IMR-90 (cell line): ENCODE measurements at regions not wholly inside any gene's neighbourhood (a gene's known extent, or its start where the extent isn't known, plus 50 kb on each side); places are given as distances from the start of the nearest gene placed in this dataset.

Experiments used
- ATAC-seq: fragments of 200-7000 bp; cut with Tn5 transposase; 2 replicates; pipeline ENCODE4 v1.9.1; 2020; ENCODE audit warnings: low read depth, mild to moderate bottlenecking, moderate library complexity
- BruUV-seq: library from RNA; stranded (reverse); fragments of 400-500 nt; replicated peaks from 2 replicates; lab custom pipeline; 2021; lab: Mats Ljungman, UMichigan
- CTCF ChIA-PET: fragments of 300-600 bp; formaldehyde crosslinking; extraction: SDS; loops from one replicate; lab custom pipeline; 2021; ENCODE audit warnings: antibody characterized with exemption; lab: Yijun Ruan, JAX
- POLR2A ChIA-PET: fragments of 300-600 bp; sonication (Branson Sonifier 250); formaldehyde crosslinking; loops from one replicate; lab custom pipeline; 2022; ENCODE audit warnings: antibody characterized with exemption; ENCODE audit not compliant: unreplicated experiment; lab: Charles Lee
- DNase-seq: peaks from one replicate; pipeline ENCODE4 v3.0.0; 2013
- H2AFZ ChIP-seq: replicated peaks from 2 replicates; pipeline ENCODE3; 2013; ENCODE audit warnings: low read length, mild to moderate bottlenecking; ENCODE audit not compliant: poor library complexity
- H2AK5ac ChIP-seq: 2 replicates; pipeline ENCODE4 v1.6.1; 2013; ENCODE audit warnings: low read depth, low read length, inconsistent platforms
- H2AK9ac ChIP-seq: replicated peaks from 2 replicates; pipeline ENCODE3; 2013; ENCODE audit warnings: mild to moderate bottlenecking, low read depth, low read length, moderate library complexity; ENCODE audit not compliant: poor library complexity
- H2BK120ac ChIP-seq: 2 replicates; pipeline ENCODE4 v1.6.1; 2013; ENCODE audit warnings: low read depth, low read length, inconsistent platforms
- H2BK15ac ChIP-seq: 3 replicates; pipeline ENCODE4 v1.6.1; 2013; ENCODE audit warnings: low read depth, low read length, inconsistent platforms
- H2BK20ac ChIP-seq: 2 replicates; pipeline ENCODE4 v1.6.1; 2013; ENCODE audit warnings: low read depth, mild to moderate bottlenecking, inconsistent platforms, low read length, moderate library complexity
- H2BK5ac ChIP-seq: 2 replicates; pipeline ENCODE4 v1.6.1; 2013; ENCODE audit warnings: mild to moderate bottlenecking, low read depth, low read length, inconsistent platforms; ENCODE audit not compliant: poor library complexity, severe bottlenecking
- H3K14ac ChIP-seq: replicated peaks from 2 replicates; pipeline ENCODE4 v1.6.1; 2013; ENCODE audit warnings: low read depth, low read length, inconsistent platforms
- H3K18ac ChIP-seq: 2 replicates; pipeline ENCODE4 v1.6.1; 2013; ENCODE audit warnings: low read depth, low read length, control low read depth
- H3K23ac ChIP-seq: 2 replicates; pipeline ENCODE4 v1.6.1; 2013; ENCODE audit warnings: low read depth, low read length, inconsistent platforms
- H3K27ac ChIP-seq: 2 replicates; pipeline ENCODE4 v1.5.1; 2013; ENCODE audit warnings: mild to moderate bottlenecking, control low read depth, low read length; ENCODE audit not compliant: insufficient read depth
- H3K27me3 ChIP-seq: 2 replicates; pipeline ENCODE4 v1.6.1; 2013; ENCODE audit warnings: low read length; ENCODE audit not compliant: control insufficient read depth, insufficient read depth
- H3K36me3 ChIP-seq: 2 replicates; pipeline ENCODE4 v1.6.1; 2013; ENCODE audit warnings: low read length, mixed read lengths; ENCODE audit not compliant: control insufficient read depth, insufficient read depth
- H3K4ac ChIP-seq: 2 replicates; pipeline ENCODE4 v1.6.1; 2013; ENCODE audit warnings: low read depth, low read length, inconsistent platforms
- H3K4me1 ChIP-seq: 2 replicates; pipeline ENCODE4 v1.6.1; 2013; ENCODE audit warnings: low read length, mixed read lengths; ENCODE audit not compliant: control insufficient read depth, insufficient read depth
- H3K4me2 ChIP-seq: 2 replicates; pipeline ENCODE4 v1.6.1; 2013; ENCODE audit warnings: low read depth, mild to moderate bottlenecking, control low read depth, low read length, moderate library complexity
- H3K4me3 ChIP-seq: 2 replicates; pipeline ENCODE4 v1.5.1; 2013; ENCODE audit warnings: low read depth, mild to moderate bottlenecking, control low read depth, low read length, moderate library complexity; ENCODE audit not compliant: insufficient read depth
- H3K56ac ChIP-seq: 2 replicates; pipeline ENCODE4 v1.6.1; 2013; ENCODE audit warnings: low read length, inconsistent platforms; ENCODE audit not compliant: insufficient read depth; ENCODE audit errors: extremely low read depth
- H3K79me1 ChIP-seq, 2 experiments: 2 replicates each; pipeline ENCODE4 v1.6.1; 2013; ENCODE audit warnings: low read length in 2 of 2, inconsistent platforms in 1 of 2, low read depth in 1 of 2
- H3K9ac ChIP-seq: 2 replicates; pipeline ENCODE4 v1.6.1; 2013; ENCODE audit warnings: low read depth, low read length, control low read depth
- H3K9me1 ChIP-seq: 2 replicates; pipeline ENCODE4 v1.6.1; 2013; ENCODE audit warnings: low read length, inconsistent platforms; ENCODE audit not compliant: insufficient read depth
- H3K9me3 ChIP-seq: 2 replicates; pipeline ENCODE4 v1.6.1; 2013; ENCODE audit warnings: low read length; ENCODE audit not compliant: control insufficient read depth, insufficient read depth
- H4K20me1 ChIP-seq: 2 replicates; pipeline ENCODE4 v1.6.1; 2013; ENCODE audit warnings: low read length, inconsistent platforms; ENCODE audit not compliant: insufficient read depth
- H4K5ac ChIP-seq: 2 replicates; pipeline ENCODE4 v1.6.1; 2013; ENCODE audit warnings: mild to moderate bottlenecking, low read depth, low read length, control low read depth
- H4K8ac ChIP-seq, 2 experiments: 2 replicates each; pipeline ENCODE4 v1.6.1; 2013; ENCODE audit warnings: low read depth in 2 of 2, low read length in 2 of 2, control low read depth in 1 of 2, inconsistent platforms in 1 of 2
- H4K91ac ChIP-seq: 2 replicates; pipeline ENCODE4 v1.6.1; 2013; ENCODE audit warnings: low read depth, low read length, inconsistent platforms; ENCODE audit not compliant: insufficient read depth
- BHLHE40 ChIP-seq: fragments of 150-350 bp; IDR thresholded peaks from 2 replicates; pipeline ENCODE4 v1.6.1; 2016; ENCODE audit warnings: mild to moderate bottlenecking, low read depth, low read length
- CEBPB ChIP-seq: IDR thresholded peaks from 2 replicates; pipeline ENCODE4 v1.6.1; 2012; ENCODE audit warnings: low read depth, low read length, improper control_type of control experiment
- CHD1 ChIP-seq: IDR thresholded peaks from 2 replicates; pipeline ENCODE4 v1.6.1; 2012; ENCODE audit warnings: low read depth, low read length, improper control_type of control experiment
- FOS ChIP-seq: fragments of 150-350 bp; IDR thresholded peaks from 2 replicates; pipeline ENCODE4 v1.6.1; 2016; ENCODE audit warnings: low read depth, low read length
- MAFK ChIP-seq: IDR thresholded peaks from 2 replicates; pipeline ENCODE4 v1.6.1; 2012; ENCODE audit warnings: low read depth, low read length, improper control_type of control experiment
- MAZ ChIP-seq: IDR thresholded peaks from 2 replicates; pipeline ENCODE4 v1.6.1; 2012; ENCODE audit warnings: low read depth, mild to moderate bottlenecking, low read length, improper control_type of control experiment, moderate library complexity, borderline replicate concordance
- MXI1 ChIP-seq: IDR thresholded peaks from 2 replicates; pipeline ENCODE4 v1.6.1; 2012; ENCODE audit warnings: low read depth, mild to moderate bottlenecking, low read length, moderate library complexity, borderline replicate concordance
- NFE2L2 ChIP-seq: fragments of 150-350 bp; IDR thresholded peaks from 2 replicates; pipeline ENCODE4 v1.6.1; 2016; ENCODE audit warnings: low read depth, mild to moderate bottlenecking, low read length
- POLR2A ChIP-seq: IDR thresholded peaks from 2 replicates; pipeline ENCODE4 v1.6.1; 2012; ENCODE audit warnings: mild to moderate bottlenecking, low read depth, low read length
- RAD21 ChIP-seq: IDR thresholded peaks from 2 replicates; pipeline ENCODE4 v1.6.1; 2012; ENCODE audit warnings: low read length, improper control_type of control experiment
- RCOR1 ChIP-seq: IDR thresholded peaks from 2 replicates; pipeline ENCODE4 v1.6.1; 2012; ENCODE audit warnings: mild to moderate bottlenecking, low read length, improper control_type of control experiment; ENCODE audit not compliant: insufficient replicate concordance
- RFX5 ChIP-seq: IDR thresholded peaks from 2 replicates; pipeline ENCODE4 v1.8.0; 2012; ENCODE audit warnings: low read depth, mild to moderate bottlenecking, low read length, moderate library complexity
- SMC3 ChIP-seq: fragments of 150-350 bp; IDR thresholded peaks from 2 replicates; pipeline ENCODE4 v1.6.1; 2016; ENCODE audit warnings: low read depth, mild to moderate bottlenecking, antibody characterized with exemption, low read length, moderate library complexity
- WGBS, 2 experiments: methylation state at CpG; one replicate each; pipeline versions ENCODE4 v1.1.5 to v1.1.7; 2013; ENCODE audit warnings: missing lambda C conversion rate in 2 of 2; ENCODE audit not compliant: insufficient read length in 1 of 2; ENCODE audit errors: extremely low coverage in 2 of 2; 5-methylcytosine and 5-hydroxymethylcytosine counted together
- dilution Hi-C: fragments of 300-500 bp; cut with HindIII; formaldehyde crosslinking; loops from one replicate; pipeline ENCODE4 v1.14.3; 2018; ENCODE audit warnings: low sequenced_read_pairs; ENCODE audit not compliant: unreplicated experiment
- in situ Hi-C: fragments of 300-500 bp; cut with MboI; formaldehyde crosslinking; loops from 3 replicates; pipeline ENCODE4 v1.14.3; 2019; ENCODE audit warnings: low sequenced_read_pairs, inconsistent platforms, mixed read lengths
- intact Hi-C: fragments of 100-400 bp; cut with micrococcal nuclease; formaldehyde crosslinking; loops from 2 replicates; pipeline ENCODE4 v1.10.0; 2022
- TF ChIP-seq, protein P1 (sequence below): fragments of 150-350 bp; IDR thresholded peaks from 2 replicates; pipeline ENCODE4 v1.6.1; 2016; ENCODE audit warnings: low read depth, mild to moderate bottlenecking, low read length, moderate library complexity, borderline replicate concordance
- TF ChIP-seq, protein P2 (sequence below): conservative IDR thresholded peaks from 2 replicates; pipeline ENCODE4 v1.5.1; 2012; ENCODE audit warnings: mild to moderate bottlenecking, low read depth, low read length, improper control_type of control experiment
- TF ChIP-seq, protein P3 (sequence below): fragments of 150-350 bp; IDR thresholded peaks from 2 replicates; pipeline ENCODE4 v1.6.1; 2017; ENCODE audit warnings: mild to moderate bottlenecking, antibody characterized with exemption, low read length, low read depth

DNA sequence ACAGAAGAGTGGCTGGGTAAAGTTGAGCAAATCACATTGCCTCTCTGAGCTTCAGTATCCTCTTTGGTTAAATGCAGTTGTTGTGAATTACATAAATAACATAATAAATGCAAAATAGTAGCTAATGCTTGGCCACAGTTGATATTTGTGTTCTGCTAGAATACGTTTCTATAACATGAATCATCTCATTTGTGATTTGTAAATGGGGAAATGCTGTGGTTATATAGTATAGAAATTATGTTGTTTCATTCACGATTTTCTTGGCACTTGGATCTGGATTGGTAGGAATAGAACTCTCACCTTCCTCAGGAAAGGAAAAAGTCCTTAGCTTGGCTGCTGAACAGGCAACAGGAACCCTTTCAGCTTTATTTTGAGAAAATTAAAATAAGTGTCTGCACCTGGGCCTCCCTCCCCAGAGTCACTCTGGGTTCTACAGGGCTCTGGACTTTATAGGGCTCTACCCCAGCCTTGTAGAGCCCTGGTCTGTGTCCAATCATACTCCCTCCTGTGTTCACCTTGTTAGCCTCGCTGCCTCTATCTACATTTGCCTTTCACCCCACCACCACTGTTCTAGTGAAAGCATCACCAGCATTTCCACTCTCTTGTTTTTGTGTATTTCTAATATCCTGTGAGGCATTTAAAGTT, 107.7 kb upstream of the BCAT1 start:
- H3K9ac ChIP-seq: no peak overlapping the region
- H2BK5ac ChIP-seq: no peak overlapping the region
- DNase-seq: no peak
- H4K91ac ChIP-seq: no peak overlapping the region
- no peak overlapping the region for H3K4me3 ChIP-seq
- H3K9me3 ChIP-seq: no peaks in the 10 kb centered on the region; the same call in 1 of the 2 replicates
- no peak overlapping the region for H4K8ac ChIP-seq
- no peaks in the 10 kb centered on the region for H3K4me1 ChIP-seq
- H4K5ac ChIP-seq: no peak overlapping the region
- TF ChIP-seq, protein P1, sequence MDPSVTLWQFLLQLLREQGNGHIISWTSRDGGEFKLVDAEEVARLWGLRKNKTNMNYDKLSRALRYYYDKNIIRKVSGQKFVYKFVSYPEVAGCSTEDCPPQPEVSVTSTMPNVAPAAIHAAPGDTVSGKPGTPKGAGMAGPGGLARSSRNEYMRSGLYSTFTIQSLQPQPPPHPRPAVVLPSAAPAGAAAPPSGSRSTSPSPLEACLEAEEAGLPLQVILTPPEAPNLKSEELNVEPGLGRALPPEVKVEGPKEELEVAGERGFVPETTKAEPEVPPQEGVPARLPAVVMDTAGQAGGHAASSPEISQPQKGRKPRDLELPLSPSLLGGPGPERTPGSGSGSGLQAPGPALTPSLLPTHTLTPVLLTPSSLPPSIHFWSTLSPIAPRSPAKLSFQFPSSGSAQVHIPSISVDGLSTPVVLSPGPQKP: no peak
- TF ChIP-seq NFE2L2 (no peak), MAFK (no peak), POLR2A (no peak), CEBPB (no peak), MXI1 (no peak), RFX5 (no peak), CHD1 (no peak), FOS (no peak), RAD21 (no peak), BHLHE40 (no peak), SMC3 (no peak), RCOR1 (no peak), MAZ (no peak)
- TF ChIP-seq, protein P2, sequence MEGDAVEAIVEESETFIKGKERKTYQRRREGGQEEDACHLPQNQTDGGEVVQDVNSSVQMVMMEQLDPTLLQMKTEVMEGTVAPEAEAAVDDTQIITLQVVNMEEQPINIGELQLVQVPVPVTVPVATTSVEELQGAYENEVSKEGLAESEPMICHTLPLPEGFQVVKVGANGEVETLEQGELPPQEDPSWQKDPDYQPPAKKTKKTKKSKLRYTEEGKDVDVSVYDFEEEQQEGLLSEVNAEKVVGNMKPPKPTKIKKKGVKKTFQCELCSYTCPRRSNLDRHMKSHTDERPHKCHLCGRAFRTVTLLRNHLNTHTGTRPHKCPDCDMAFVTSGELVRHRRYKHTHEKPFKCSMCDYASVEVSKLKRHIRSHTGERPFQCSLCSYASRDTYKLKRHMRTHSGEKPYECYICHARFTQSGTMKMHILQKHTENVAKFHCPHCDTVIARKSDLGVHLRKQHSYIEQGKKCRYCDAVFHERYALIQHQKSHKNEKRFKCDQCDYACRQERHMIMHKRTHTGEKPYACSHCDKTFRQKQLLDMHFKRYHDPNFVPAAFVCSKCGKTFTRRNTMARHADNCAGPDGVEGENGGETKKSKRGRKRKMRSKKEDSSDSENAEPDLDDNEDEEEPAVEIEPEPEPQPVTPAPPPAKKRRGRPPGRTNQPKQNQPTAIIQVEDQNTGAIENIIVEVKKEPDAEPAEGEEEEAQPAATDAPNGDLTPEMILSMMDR: no peak
- TF ChIP-seq, protein P3, sequence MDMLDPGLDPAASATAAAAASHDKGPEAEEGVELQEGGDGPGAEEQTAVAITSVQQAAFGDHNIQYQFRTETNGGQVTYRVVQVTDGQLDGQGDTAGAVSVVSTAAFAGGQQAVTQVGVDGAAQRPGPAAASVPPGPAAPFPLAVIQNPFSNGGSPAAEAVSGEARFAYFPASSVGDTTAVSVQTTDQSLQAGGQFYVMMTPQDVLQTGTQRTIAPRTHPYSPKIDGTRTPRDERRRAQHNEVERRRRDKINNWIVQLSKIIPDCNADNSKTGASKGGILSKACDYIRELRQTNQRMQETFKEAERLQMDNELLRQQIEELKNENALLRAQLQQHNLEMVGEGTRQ: no peak
- no peak overlapping the region for H3K23ac ChIP-seq
- H3K36me3 ChIP-seq: no peaks in the 10 kb centered on the region
- H2BK15ac ChIP-seq: no peak overlapping the region
- H3K27ac ChIP-seq: no peak overlapping the region
- in situ Hi-C loops (no loop called here), dilution Hi-C loops (no loop called here), intact Hi-C loops (no loop called here)
- BruUV-seq: no TSS peak
- no peak overlapping the region for H3K56ac ChIP-seq
- H2AFZ ChIP-seq: no peak overlapping the region
- no peaks in the 10 kb centered on the region for H3K79me1 ChIP-seq
- H2AK9ac ChIP-seq: no peak overlapping the region
- ChIA-PET CTCF (no interaction called here), POLR2A (no interaction called here)
- no peak overlapping the region for H2BK20ac ChIP-seq
- H3K4me2 ChIP-seq: no peak overlapping the region
- H3K18ac ChIP-seq: no peak overlapping the region
- no peak overlapping the region for H2BK120ac ChIP-seq
- no peaks in the 10 kb centered on the region for H4K20me1 ChIP-seq
- no CpG with 5 or more reads among the region's 3 CpGs for WGBS, 2 experiments
- H3K9me1 ChIP-seq: no peaks in the 10 kb centered on the region; the same call in 1 of the 2 replicates
- no peak overlapping the region for H3K14ac ChIP-seq
- ATAC-seq: no peak
- no peak overlapping the region for H3K4ac ChIP-seq
- H2AK5ac ChIP-seq: no peak overlapping the region
- H3K27me3 ChIP-seq: no peaks in the 10 kb centered on the region; the same call in 1 of the 2 replicates
